ENCODE measurements at regions not wholly inside any gene's neighbourhood (a gene's known extent, or its start where the extent isn't known, plus 50 kb on each side); places are given as distances from the start of the nearest gene placed in this dataset.

- Histone ChIP-seq H3K9me2 (ENCODE audit: low read depth, low read length) (no peaks in the 10 kb centered on the region), H4K20me1 (ENCODE audit: insufficient read depth, low read length) (no peaks in the 10 kb centered on the region), H3K36me3 (ENCODE audit: insufficient read depth, low read length) (no peaks in the 10 kb centered on the region), H3K79me2 (ENCODE audit: insufficient read depth, low read length) (no peaks in the 10 kb centered on the region), H3K4me2 (ENCODE audit: low read length) (no peak overlapping the region), H3K4me3 (ENCODE audit: low read depth, low read length, poor library complexity, severe bottlenecking) (no peak overlapping the region), H3K27ac (ENCODE audit: low read depth, low read length, poor library complexity, severe bottlenecking) (no peak overlapping the region), H3F3A (ENCODE audit: insufficient read depth, low read length) (no peaks in the 10 kb centered on the region), H3K9ac (ENCODE audit: low read length) (no peak overlapping the region), H2AFZ (ENCODE audit: low read length) (no peak overlapping the region), H3K4me1 (ENCODE audit: insufficient read depth, low read length, severe bottlenecking) (no peaks in the 10 kb centered on the region), H3K27me3 (ENCODE audit: insufficient read depth, low read length) (no peaks in the 10 kb centered on the region), H3K9me3 (ENCODE audit: low read length) (no peaks in the 10 kb centered on the region)
- TF ChIP-seq CTCF (IDR thresholded peaks at IDR 0.05; ENCODE audit: low read length) (no peak), EZH2 (IDR thresholded peaks at IDR 0.05; ENCODE audit: borderline replicate concordance, low read length) (no peak)
These were observed 68.2 kb upstream of the OLIG2 start for GRCh38 chr21:32957545-32957944.

- H3K27ac ChIP-seq (ENCODE audit: low read depth, low read length, poor library complexity, severe bottlenecking) = no peak overlapping the region
- no peaks in the 10 kb centered on the region for H3K4me1 ChIP-seq (ENCODE audit: insufficient read depth, low read length, severe bottlenecking)
- H4K20me1 ChIP-seq (ENCODE audit: insufficient read depth, low read length) = no peaks in the 10 kb centered on the region
- no peaks in the 10 kb centered on the region for H3K9me2 ChIP-seq (ENCODE audit: low read depth, low read length)
- no peak overlapping the region for H3K4me2 ChIP-seq (ENCODE audit: low read length)
- H3F3A ChIP-seq (ENCODE audit: insufficient read depth, low read length) = no peaks in the 10 kb centered on the region
- H3K27me3 ChIP-seq (ENCODE audit: insufficient read depth, low read length) = no peaks in the 10 kb centered on the region
- H3K9ac ChIP-seq (ENCODE audit: low read length) = no peak overlapping the region
- no peak for TF ChIP-seq CTCF (IDR thresholded peaks at IDR 0.05; ENCODE audit: low read length)
- no peak for TF ChIP-seq EZH2 (IDR thresholded peaks at IDR 0.05; ENCODE audit: borderline replicate concordance, low read length)
- H3K79me2 ChIP-seq (ENCODE audit: insufficient read depth, low read length) = no peaks in the 10 kb centered on the region
- H3K36me3 ChIP-seq (ENCODE audit: insufficient read depth, low read length) = no peaks in the 10 kb centered on the region
- no peak overlapping the region for H2AFZ ChIP-seq (ENCODE audit: low read length)
- H3K4me3 ChIP-seq (ENCODE audit: low read depth, low read length, poor library complexity, severe bottlenecking) = no peak overlapping the region
- H3K9me3 ChIP-seq (ENCODE audit: low read length) = no peaks in the 10 kb centered on the region
These were observed 67.3 kb upstream of the OLIG2 start for GRCh38 chr21:32958288-32959002.

GRCh38 chr21:32962268-32962667 lies 63.5 kb upstream of the OLIG2 start:
- no peaks in the 10 kb centered on the region for H3K9me2 ChIP-seq (ENCODE audit: low read depth, low read length)
- no peak overlapping the region for H3K27ac ChIP-seq (ENCODE audit: low read depth, low read length, poor library complexity, severe bottlenecking)
- no peaks in the 10 kb centered on the region for H3K79me2 ChIP-seq (ENCODE audit: insufficient read depth, low read length)
- no peak overlapping the region for H3K4me3 ChIP-seq (ENCODE audit: low read depth, low read length, poor library complexity, severe bottlenecking)
- no peaks in the 10 kb centered on the region for H4K20me1 ChIP-seq (ENCODE audit: insufficient read depth, low read length)
- no peak overlapping the region for H3K4me2 ChIP-seq (ENCODE audit: low read length)
- TF ChIP-seq CTCF (IDR thresholded peaks at IDR 0.05; ENCODE audit: low read length) = no peak
- TF ChIP-seq EZH2 (IDR thresholded peaks at IDR 0.05; ENCODE audit: borderline replicate concordance, low read length) = no peak
- no peak overlapping the region for H2AFZ ChIP-seq (ENCODE audit: low read length)
- H3K9ac ChIP-seq (ENCODE audit: low read length) = no peak overlapping the region
- no peaks in the 10 kb centered on the region for H3K27me3 ChIP-seq (ENCODE audit: insufficient read depth, low read length)
- no peaks in the 10 kb centered on the region for H3K4me1 ChIP-seq (ENCODE audit: insufficient read depth, low read length, severe bottlenecking)
- H3F3A ChIP-seq (ENCODE audit: insufficient read depth, low read length) = no peaks in the 10 kb centered on the region
- H3K36me3 ChIP-seq (ENCODE audit: insufficient read depth, low read length) = no peaks in the 10 kb centered on the region
- no peaks in the 10 kb centered on the region for H3K9me3 ChIP-seq (ENCODE audit: low read length)

All from OCI-LY1 (cell line).